Activated CD4-positive, alpha-beta T cell treated with anti-CD3 and anti-CD28 coated beads for 36 hours (primary cell): ENCODE measurements at regions not wholly inside any gene's neighbourhood (a gene's known extent, or its start where the extent isn't known, plus 50 kb on each side); places are given as distances from the start of the nearest gene placed in this dataset. TPM values are rescaled to one million over a fixed set of nuclear protein-coding genes. Genes with fewer than 3 reads are reported as not detected.

Experiments
- microRNA-seq: library from miRNA; unstranded; fragments of <30 nt; microRNA quantifications from one replicate; pipeline ENCODE4 v1.2.0, GENCODE V29; 2021; ENCODE audit warnings: borderline replicate concordance

Small RNA genes lying in the stretch of these regions (microRNA-seq; reads per million reads assigned to microRNA genes)
- gene MIR4276, result not detected
